Neural cell (in vitro differentiated cells): ENCODE measurements at regions not wholly inside any gene's neighbourhood (a gene's known extent, or its start where the extent isn't known, plus 50 kb on each side); places are given as distances from the start of the nearest gene placed in this dataset.
"Not testable (repeated sequence)": the region's sequence is repeated elsewhere in the genome, so short reads cannot be mapped to it uniquely, and the experiment has no call there.

Experiments
- H2AFZ ChIP-seq: fragments of 200-600, 300-800 bp; sonication (generic), shearing (Covaris generic); 2 replicates; pipeline ENCODE4 v1.6.0; 2014; ENCODE audit warnings: low read depth, mild to moderate bottlenecking, antibody characterized with exemption, low read length, moderate library complexity
- H3F3A ChIP-seq: fragments of 200-600 bp; shearing (Covaris generic); 2 replicates; pipeline ENCODE4 v1.6.1; 2016; ENCODE audit warnings: mild to moderate bottlenecking, moderate library complexity, mixed read lengths, antibody characterized with exemption, low read length; ENCODE audit not compliant: insufficient read depth, poor library complexity, severe bottlenecking
- H3K27ac ChIP-seq: fragments of 200-600, 300-800 bp; sonication (generic), shearing (Covaris generic); 2 replicates; pipeline ENCODE4 v1.5.1; 2014; ENCODE audit warnings: mild to moderate bottlenecking, low read length, moderate library complexity
- H3K27me3 ChIP-seq: fragments of 300-800, 200-600 bp; sonication (generic), shearing (Covaris generic); 2 replicates; pipeline ENCODE4 v1.6.0; 2014; ENCODE audit warnings: mild to moderate bottlenecking, low read depth, low read length, moderate library complexity; ENCODE audit not compliant: insufficient read depth
- H3K36me3 ChIP-seq: fragments of 300-800, 200-600 bp; sonication (generic), shearing (Covaris generic); 2 replicates; pipeline ENCODE4 v1.5.1; 2014; ENCODE audit warnings: mild to moderate bottlenecking, antibody characterized with exemption, low read length, moderate library complexity; ENCODE audit not compliant: insufficient read depth
- H3K4me2 ChIP-seq: fragments of 300-800, 200-600 bp; sonication (generic), shearing (Covaris generic); 2 replicates; pipeline ENCODE4 v1.6.0; 2014; ENCODE audit warnings: mild to moderate bottlenecking, low read length
- H3K4me3 ChIP-seq: fragments of 300-800, 200-600 bp; sonication (generic), shearing (Covaris generic); 2 replicates; pipeline ENCODE4 v1.5.1; 2014; ENCODE audit warnings: mild to moderate bottlenecking, low read length, moderate library complexity
- H3K79me2 ChIP-seq: fragments of 200-600 bp; shearing (Covaris generic); replicated peaks from 2 replicates; pipeline ENCODE4 v1.6.0; 2014; ENCODE audit warnings: mild to moderate bottlenecking, low read length, moderate library complexity; ENCODE audit not compliant: insufficient read depth
- H3K9ac ChIP-seq: fragments of 300-800, 200-600 bp; sonication (generic), shearing (Covaris generic); 2 replicates; pipeline ENCODE4 v1.6.1; 2016; ENCODE audit warnings: mild to moderate bottlenecking, low read length, mixed read lengths
- H3K9me2 ChIP-seq: fragments of 200-600 bp; shearing (Covaris generic); 2 replicates; pipeline ENCODE4 v1.6.1; 2016; ENCODE audit warnings: mild to moderate bottlenecking, low read length, mixed read lengths; ENCODE audit not compliant: insufficient read depth
- H3K9me3 ChIP-seq: fragments of 200-600, 300-800 bp; sonication (generic), shearing (Covaris generic); 2 replicates; pipeline ENCODE4 v1.6.1; 2016; ENCODE audit warnings: mild to moderate bottlenecking, mixed run types, low read length, moderate library complexity, mixed read lengths
- H4K20me1 ChIP-seq: fragments of 200-600 bp; shearing (Covaris generic); 2 replicates; pipeline ENCODE4 v1.6.1; 2016; ENCODE audit warnings: mild to moderate bottlenecking, mixed run types; ENCODE audit not compliant: insufficient read depth
- EP300 ChIP-seq: fragments of 450-650 bp; conservative IDR thresholded peaks from 2 replicates; pipeline ENCODE4 v1.6.1; 2014; ENCODE audit warnings: antibody characterized with exemption, mild to moderate bottlenecking, moderate library complexity; ENCODE audit not compliant: poor library complexity, severe bottlenecking
- MXI1 ChIP-seq: fragments of 450-650 bp; conservative IDR thresholded peaks from 2 replicates; pipeline ENCODE4 v1.6.1; 2014; ENCODE audit warnings: antibody characterized with exemption, mild to moderate bottlenecking; ENCODE audit not compliant: poor library complexity, severe bottlenecking
- TF ChIP-seq, protein P1 (sequence below): IDR thresholded peaks from 2 replicates; pipeline ENCODE4 v1.6.1; 2012; ENCODE audit warnings: borderline replicate concordance

DNA sequence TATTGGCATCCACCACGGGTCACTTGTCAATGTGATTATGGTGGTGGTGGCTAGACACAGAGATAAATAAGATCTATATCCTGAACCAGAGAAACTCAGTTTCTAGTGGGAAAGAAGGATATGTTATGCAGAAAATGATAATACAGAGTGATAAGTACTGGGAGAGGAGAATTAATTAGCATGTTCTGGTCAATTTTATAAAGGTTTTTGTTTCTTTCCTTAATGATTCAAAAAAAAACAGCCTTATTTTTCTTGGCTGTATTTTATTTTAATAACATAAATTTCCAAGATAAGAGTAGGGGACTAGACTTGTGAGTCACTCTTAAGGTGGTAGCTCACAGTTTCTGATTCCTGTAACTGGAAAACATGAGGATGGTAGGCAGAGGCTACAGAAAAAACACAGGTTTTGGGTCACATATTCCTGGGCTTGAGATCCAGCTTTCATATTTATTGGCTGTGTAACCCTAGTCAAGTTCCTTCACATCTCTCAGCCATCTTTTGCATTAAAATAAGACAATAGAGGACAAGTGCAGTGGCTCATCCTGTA, 350.3 kb upstream of the RPS23 start:
- H3K9me2 ChIP-seq: no peaks in the 10 kb centered on the region
- no peak overlapping the region for H3K4me2 ChIP-seq
- no peaks in the 10 kb centered on the region for H3K79me2 ChIP-seq
- no peak overlapping the region for H3K27ac ChIP-seq
- no peak overlapping the region for H3K4me3 ChIP-seq
- TF ChIP-seq, protein P1, sequence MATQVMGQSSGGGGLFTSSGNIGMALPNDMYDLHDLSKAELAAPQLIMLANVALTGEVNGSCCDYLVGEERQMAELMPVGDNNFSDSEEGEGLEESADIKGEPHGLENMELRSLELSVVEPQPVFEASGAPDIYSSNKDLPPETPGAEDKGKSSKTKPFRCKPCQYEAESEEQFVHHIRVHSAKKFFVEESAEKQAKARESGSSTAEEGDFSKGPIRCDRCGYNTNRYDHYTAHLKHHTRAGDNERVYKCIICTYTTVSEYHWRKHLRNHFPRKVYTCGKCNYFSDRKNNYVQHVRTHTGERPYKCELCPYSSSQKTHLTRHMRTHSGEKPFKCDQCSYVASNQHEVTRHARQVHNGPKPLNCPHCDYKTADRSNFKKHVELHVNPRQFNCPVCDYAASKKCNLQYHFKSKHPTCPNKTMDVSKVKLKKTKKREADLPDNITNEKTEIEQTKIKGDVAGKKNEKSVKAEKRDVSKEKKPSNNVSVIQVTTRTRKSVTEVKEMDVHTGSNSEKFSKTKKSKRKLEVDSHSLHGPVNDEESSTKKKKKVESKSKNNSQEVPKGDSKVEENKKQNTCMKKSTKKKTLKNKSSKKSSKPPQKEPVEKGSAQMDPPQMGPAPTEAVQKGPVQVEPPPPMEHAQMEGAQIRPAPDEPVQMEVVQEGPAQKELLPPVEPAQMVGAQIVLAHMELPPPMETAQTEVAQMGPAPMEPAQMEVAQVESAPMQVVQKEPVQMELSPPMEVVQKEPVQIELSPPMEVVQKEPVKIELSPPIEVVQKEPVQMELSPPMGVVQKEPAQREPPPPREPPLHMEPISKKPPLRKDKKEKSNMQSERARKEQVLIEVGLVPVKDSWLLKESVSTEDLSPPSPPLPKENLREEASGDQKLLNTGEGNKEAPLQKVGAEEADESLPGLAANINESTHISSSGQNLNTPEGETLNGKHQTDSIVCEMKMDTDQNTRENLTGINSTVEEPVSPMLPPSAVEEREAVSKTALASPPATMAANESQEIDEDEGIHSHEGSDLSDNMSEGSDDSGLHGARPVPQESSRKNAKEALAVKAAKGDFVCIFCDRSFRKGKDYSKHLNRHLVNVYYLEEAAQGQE: no peak
- no peaks in the 10 kb centered on the region for H4K20me1 ChIP-seq
- H3K27me3 ChIP-seq: no peaks in the 10 kb centered on the region
- no peaks in the 10 kb centered on the region for H3F3A ChIP-seq
- H3K9ac ChIP-seq: no peak overlapping the region
- no peaks in the 10 kb centered on the region for H3K36me3 ChIP-seq
- H2AFZ ChIP-seq: no peak overlapping the region
- H3K9me3 ChIP-seq: no peaks in the 10 kb centered on the region

DNA sequence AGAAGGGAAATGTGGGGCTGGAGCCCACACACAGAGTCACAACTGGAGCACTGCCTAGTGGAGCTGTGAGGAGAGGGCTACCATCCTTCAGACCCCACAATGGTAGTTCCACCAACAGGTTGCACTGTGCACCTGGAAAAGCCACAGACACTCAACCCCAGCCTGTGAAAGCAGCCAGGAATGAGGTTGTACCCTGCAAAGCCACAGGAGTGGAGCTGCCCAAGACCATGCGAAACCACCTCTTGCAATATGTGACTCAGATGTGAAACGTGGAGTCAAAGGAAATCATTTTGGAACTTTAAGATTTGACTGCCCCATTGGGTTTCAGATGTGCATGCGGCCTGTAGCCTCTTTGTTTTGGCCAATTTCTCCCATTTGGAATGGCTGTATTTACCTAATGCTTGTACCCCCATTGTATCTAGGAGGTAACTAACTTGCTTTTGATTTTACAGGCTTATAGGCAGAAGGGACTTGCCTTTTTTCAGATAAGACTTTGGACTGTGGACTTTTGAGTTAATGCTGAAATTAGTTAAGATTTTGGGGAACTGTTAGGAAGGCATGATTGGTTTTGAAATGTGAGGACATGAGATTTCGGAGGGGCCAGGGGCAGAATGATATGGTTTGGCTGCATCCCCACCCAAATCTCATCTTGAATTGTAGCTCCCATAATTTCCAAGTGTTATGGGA, 348.9 kb upstream of the RPS23 start:
- not testable (repeated sequence) for H2AFZ ChIP-seq, H3K36me3 ChIP-seq, H3K79me2 ChIP-seq, H3K4me2 ChIP-seq, H3K27me3 ChIP-seq, H3F3A ChIP-seq, H3K9me2 ChIP-seq, H4K20me1 ChIP-seq, H3K9me3 ChIP-seq, H3K9ac ChIP-seq, H3K4me3 ChIP-seq, H3K27ac ChIP-seq

DNA sequence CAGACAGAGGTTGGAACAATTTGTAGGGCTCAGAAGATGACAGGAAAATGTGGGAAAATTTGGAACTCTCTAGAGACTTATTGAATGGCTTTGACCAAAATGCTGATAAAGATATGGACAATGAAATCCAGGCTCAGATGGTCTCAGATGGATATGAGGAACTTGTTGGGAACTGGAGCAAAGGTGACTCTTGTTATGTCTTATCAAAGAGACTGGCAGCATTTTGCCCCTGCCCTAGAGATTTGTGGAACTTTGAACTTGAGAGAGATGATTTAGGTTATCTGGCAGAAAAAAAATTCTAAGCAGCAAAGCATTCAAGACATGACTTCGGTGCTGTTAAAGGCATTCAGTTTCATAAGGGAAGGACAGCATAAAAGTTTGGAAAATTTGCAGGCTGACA, 347.9 kb upstream of the RPS23 start:
- H3K36me3 ChIP-seq, H4K20me1 ChIP-seq, H3K4me3 ChIP-seq, H3K9me3 ChIP-seq, H3K4me2 ChIP-seq, H3F3A ChIP-seq, H2AFZ ChIP-seq, H3K79me2 ChIP-seq, H3K9ac ChIP-seq, H3K27me3 ChIP-seq, H3K9me2 ChIP-seq, H3K27ac ChIP-seq: not testable (repeated sequence)

DNA sequence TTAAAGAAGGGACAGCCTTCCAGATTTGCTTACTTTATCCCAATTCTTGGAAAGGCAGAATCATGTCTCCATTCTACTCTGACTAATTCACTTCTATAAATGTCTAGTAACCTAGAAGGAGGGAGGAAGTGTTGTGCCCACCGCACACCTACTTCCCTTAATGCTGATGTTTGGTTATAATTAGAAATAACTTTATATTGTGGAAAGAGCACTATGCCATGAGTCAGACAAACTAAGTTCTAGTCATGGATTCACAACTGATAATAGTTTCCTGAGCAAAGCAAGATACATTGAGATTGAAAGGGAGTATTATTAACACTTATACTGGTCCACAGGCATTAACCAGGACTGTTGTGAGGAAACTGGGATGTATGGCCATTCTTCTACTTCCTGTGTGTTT, 345.9 kb upstream of the RPS23 start:
- Histone ChIP-seq H3K9ac (no peak overlapping the region), H4K20me1 (no peaks in the 10 kb centered on the region), H3K27me3 (no peaks in the 10 kb centered on the region), H3F3A (no peaks in the 10 kb centered on the region), H2AFZ (no peak overlapping the region), H3K9me3 (no peaks in the 10 kb centered on the region), H3K4me2 (no peak overlapping the region), H3K36me3 (no peaks in the 10 kb centered on the region), H3K9me2 (no peaks in the 10 kb centered on the region), H3K4me3 (no peak overlapping the region), H3K27ac (no peak overlapping the region), H3K79me2 (no peaks in the 10 kb centered on the region)
- TF ChIP-seq MXI1 (no peak), EP300 (no peak)
